Lower leg skin (tissue), 4 donors: ENCODE measurements at regions not wholly inside any gene's neighbourhood (a gene's known extent, or its start where the extent isn't known, plus 50 kb on each side); places are given as distances from the start of the nearest gene placed in this dataset.

Experiments used
- DNase-seq, 2 donors: peaks; one replicate each; pipeline ENCODE4 v3.0.0-alpha.2; 2019; ENCODE audit warnings: low spot score in 2 of 2
- H3K4me3 ChIP-seq: fragments of 200-600 bp; sonication (generic); 2 replicates; pipeline ENCODE4 v1.5.1; 2017; ENCODE audit warnings: mild to moderate bottlenecking, low read depth; ENCODE audit not compliant: poor library complexity, severe bottlenecking
- POLR2A ChIP-seq, 2 donors: fragments of 450-650 bp; IDR thresholded peaks; one replicate each; pipeline ENCODE4 v1.6.1; 2016 to 2017; ENCODE audit warnings: antibody characterized with exemption in 2 of 2, mild to moderate bottlenecking in 1 of 2, moderate library complexity in 1 of 2
- whole genome bisulfite sequencing, 2 donors: methylation state at CpG; one replicate each; pipeline ENCODE4 v1.1.5; 2018; 5-methylcytosine and 5-hydroxymethylcytosine counted together
- intact Hi-C: fragments of 100-400 bp; cut with DNase I; formaldehyde crosslinking; loops from one replicate; pipeline ENCODE4 v1.15.0; 2023; ENCODE audit warnings: low total_unique reads
- TF ChIP-seq, protein P1 (sequence below), 3 donors: fragments of 450-650 bp; IDR thresholded peaks; one replicate each; pipeline ENCODE4 v1.5.1; 2016; ENCODE audit warnings: antibody characterized with exemption in 3 of 3, mild to moderate bottlenecking in 3 of 3, moderate library complexity in 2 of 3

DNA sequence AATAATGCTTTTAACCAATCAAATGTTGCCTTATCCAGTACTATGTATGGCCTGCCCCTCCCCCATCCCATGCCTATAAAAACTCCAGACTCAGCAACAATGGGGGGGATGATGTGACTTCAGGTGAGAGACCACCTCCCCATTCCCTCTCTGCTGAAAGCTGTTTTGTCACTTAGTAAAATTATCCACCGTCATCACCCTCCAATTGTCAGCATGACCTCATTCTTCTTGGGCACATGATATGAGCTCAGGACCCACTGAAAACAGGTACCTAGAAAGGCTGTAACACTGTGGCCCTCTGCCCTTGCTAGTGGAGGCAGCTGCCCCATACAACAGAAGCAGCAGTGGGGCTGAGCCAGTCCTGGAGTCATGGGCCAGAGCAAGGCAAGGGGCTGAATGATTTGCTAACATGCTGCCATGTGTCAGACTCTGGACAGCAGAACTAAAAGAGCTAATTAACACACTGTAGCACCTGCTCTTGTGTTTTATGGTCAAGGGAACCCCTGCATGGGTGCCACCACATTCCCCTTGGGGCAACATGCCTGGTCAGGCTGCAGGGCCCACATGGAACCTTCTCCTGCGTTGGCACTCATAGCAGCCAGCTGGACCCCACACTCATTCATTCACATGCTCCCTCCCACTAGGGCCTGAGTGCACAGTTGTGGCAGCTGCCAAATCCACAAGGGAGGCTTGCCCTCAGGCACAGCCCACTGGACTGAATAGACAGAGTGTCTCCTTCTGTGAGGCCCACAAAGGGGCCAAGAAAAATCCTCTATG lies 722.2 kb upstream of the PCDH20 start:
- TF ChIP-seq POLR2A (IDR thresholded peaks at IDR 0.05) = no peak
- TF ChIP-seq, protein P1, sequence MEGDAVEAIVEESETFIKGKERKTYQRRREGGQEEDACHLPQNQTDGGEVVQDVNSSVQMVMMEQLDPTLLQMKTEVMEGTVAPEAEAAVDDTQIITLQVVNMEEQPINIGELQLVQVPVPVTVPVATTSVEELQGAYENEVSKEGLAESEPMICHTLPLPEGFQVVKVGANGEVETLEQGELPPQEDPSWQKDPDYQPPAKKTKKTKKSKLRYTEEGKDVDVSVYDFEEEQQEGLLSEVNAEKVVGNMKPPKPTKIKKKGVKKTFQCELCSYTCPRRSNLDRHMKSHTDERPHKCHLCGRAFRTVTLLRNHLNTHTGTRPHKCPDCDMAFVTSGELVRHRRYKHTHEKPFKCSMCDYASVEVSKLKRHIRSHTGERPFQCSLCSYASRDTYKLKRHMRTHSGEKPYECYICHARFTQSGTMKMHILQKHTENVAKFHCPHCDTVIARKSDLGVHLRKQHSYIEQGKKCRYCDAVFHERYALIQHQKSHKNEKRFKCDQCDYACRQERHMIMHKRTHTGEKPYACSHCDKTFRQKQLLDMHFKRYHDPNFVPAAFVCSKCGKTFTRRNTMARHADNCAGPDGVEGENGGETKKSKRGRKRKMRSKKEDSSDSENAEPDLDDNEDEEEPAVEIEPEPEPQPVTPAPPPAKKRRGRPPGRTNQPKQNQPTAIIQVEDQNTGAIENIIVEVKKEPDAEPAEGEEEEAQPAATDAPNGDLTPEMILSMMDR (IDR thresholded peaks at IDR 0.05) = no peak
- no peak for DNase-seq
- H3K4me3 ChIP-seq = no peak overlapping the region
- intact Hi-C loops = no loop called here
- 59 to 78% methylated on average over 2 of the region's 2 CpGs for WGBS, 2 donors

DNA sequence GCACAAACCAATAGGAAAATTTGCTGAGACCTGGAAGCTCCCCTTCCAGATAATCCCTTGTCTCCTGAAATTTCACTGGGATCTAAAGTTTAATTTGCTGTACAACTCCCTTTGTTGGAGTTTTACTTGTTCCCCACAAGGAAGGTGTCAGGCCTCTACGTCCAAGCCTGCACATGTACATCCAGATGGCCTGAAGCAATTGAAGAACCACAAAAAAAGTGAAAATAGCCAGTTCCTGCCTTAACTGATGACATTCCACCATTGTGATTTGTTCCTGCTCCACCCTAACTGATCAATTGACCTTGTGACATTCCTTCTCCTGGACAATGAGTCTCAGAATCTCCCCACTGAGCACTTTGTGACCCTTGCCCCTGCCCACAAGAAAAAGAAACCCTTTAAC lies 716.0 kb upstream of the PCDH20 start:
- WGBS, 2 donors = 38 to 52% methylated on average over 1 of the region's 1 CpG
- DNase-seq = no peak
- no peak for TF ChIP-seq POLR2A (IDR thresholded peaks at IDR 0.05)
- TF ChIP-seq, protein P1 (IDR thresholded peaks at IDR 0.05) = no peak

DNA sequence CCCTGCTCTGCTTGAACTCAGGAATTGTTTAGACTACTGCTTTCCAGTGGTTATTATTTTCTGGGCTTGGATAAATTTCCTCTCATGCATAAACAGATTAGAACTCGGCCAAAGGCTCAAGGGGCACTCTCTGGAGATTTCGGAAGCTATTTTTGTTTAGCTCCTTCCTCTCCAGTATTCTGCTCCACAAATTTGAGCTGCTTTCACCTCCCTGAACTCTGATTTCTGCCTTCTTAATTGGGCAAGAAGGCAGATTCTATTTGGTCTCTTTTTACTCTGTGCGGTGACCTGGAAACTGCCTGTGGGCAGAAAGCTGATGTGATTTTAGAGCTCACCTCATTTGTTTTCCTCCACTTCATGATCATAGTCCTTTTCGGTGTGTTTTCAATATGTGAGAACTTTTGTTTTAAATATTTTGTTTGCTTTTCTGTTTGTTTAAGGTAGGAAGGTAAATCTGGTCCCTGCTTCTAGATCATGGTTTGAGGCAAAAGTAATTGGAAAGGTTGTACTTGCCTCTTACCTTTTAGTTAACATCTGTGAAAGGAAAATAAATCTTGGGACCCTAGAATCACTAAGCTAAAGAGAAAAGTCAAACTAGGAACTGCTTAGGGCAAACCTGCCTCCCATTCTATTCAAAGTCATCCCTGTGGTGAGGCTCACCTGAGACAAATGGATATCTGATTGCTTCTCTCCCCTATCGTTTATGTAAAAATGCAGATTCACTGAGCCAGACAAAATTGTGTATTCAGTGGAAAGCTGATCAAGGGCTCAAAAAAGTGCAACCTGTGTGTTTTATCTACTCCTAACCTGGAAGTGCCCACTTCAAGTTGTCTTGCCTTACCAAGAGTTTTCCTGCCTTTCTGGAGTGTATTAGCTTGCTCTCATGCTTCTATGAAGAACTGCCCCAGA lies 714.7 kb upstream of the PCDH20 start:
- TF ChIP-seq, protein P1 (IDR thresholded peaks at IDR 0.05) = no peak
- no peak for TF ChIP-seq POLR2A (IDR thresholded peaks at IDR 0.05)
- intact Hi-C loops = no loop called here
- DNase-seq = no peak
- no peak overlapping the region for H3K4me3 ChIP-seq
- 74 to 76% methylated on average over 5 of the region's 5 CpGs for WGBS, 2 donors

More for the DNA sequence above, 716.0 kb upstream of the PCDH20 start:
- no peak overlapping the region for H3K4me3 ChIP-seq
- intact Hi-C loops = no loop called here

DNA sequence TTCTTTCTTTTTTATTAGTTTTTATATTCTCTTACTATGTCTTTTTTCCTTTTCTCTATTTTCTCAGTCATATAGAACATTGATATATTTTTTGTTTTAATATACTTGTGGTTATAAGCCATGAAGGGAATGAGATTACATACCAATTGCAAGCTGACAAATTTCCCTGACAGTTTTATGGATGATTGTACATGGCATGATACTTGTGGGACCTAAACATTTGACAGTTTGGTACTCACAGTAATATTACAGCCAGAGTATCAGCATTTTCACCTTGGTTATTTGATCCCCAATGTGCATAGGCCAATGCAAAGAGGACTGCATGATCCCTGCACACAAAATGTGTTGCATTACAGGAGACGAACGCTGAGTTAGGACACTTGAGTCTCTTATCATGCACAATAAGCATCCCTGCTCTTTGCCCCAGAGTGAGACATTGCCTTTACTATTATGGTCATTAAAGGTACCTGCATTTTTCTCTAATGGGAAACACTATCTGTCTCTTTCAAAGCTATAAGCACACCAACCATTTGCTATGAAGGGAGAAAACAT lies 713.4 kb upstream of the PCDH20 start:
- DNase-seq = no peak
- TF ChIP-seq, protein P1 (IDR thresholded peaks at IDR 0.05) = no peak
- no peak for TF ChIP-seq POLR2A (IDR thresholded peaks at IDR 0.05)
- intact Hi-C loops = no loop called here
- H3K4me3 ChIP-seq = no peak overlapping the region
- WGBS, 2 donors = 83 to 87% methylated on average over 2 of the region's 2 CpGs

DNA sequence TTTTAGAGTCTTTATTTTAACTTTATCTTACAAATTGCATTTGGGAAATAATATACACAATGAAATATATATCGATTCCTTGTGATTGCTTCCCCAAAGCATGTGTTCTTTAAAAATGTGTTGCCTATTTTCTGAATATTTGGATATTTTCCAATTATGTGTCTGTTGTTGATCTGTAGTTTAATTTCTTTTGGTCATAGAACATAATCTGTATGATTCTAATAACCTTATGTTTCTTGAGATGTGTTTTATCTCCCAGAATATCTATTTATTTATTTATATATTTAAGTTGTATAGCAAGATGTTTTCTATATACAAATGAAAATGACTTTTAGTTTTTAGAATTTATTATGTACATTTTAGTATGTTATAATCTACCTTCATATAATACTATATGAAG lies 710.8 kb upstream of the PCDH20 start:
- no peak overlapping the region for H3K4me3 ChIP-seq
- 89 to 93% methylated on average over 1 of the region's 1 CpG for WGBS, 2 donors
- DNase-seq = no peak
- TF ChIP-seq, protein P1 (IDR thresholded peaks at IDR 0.05) = no peak
- no peak for TF ChIP-seq POLR2A (IDR thresholded peaks at IDR 0.05)
- intact Hi-C loops = no loop called here
